ENCODE measurements at regions not wholly inside any gene's neighbourhood (a gene's known extent, or its start where the extent isn't known, plus 50 kb on each side); places are given as distances from the start of the nearest gene placed in this dataset.

GRCh38 chr3:109922856-109923255 is 585.5 kb upstream of the DPPA4 start:
- no peak for TF ChIP-seq CTCF (conservative IDR thresholded peaks at IDR 0.05; ENCODE audit: low read length)
- TF ChIP-seq EZH2phosphoT487 (IDR thresholded peaks at IDR 0.05; ENCODE audit: borderline replicate concordance, low read depth, low read length) = no peak
